HG03280 (cell line): ENCODE measurements at regions not wholly inside any gene's neighbourhood (a gene's known extent, or its start where the extent isn't known, plus 50 kb on each side); places are given as distances from the start of the nearest gene placed in this dataset.
"Not testable (repeated sequence)": the region's sequence is repeated elsewhere in the genome, so short reads cannot be mapped to it uniquely, and the experiment has no call there.

Source experiments
- ATAC-seq: cut with Tn5 transposase; IDR thresholded peaks from one replicate; pipeline ENCODE4 v1.9.1; 2021; ENCODE audit warnings: mild to moderate bottlenecking, moderate library complexity; ENCODE audit not compliant: unreplicated experiment

GRCh38 chr20:48385527-48385926, 442.3 kb downstream of the PREX1 start:
- no peak for ATAC-seq

- ATAC-seq = no peak
Measured at GRCh38 chr20:48385114-48385513, 442.7 kb downstream of the PREX1 start.

GRCh38 chr20:48384147-48384818, 443.5 kb downstream of the PREX1 start:
- ATAC-seq = no peak

GRCh38 chr20:48383252-48383651, 444.5 kb downstream of the PREX1 start:
- no peak for ATAC-seq

GRCh38 chr20:48382304-48382703, 445.5 kb downstream of the PREX1 start:
- no peak for ATAC-seq

GRCh38 chr20:48381353-48382120, 446.3 kb downstream of the PREX1 start:
- no peak for ATAC-seq

- no peak for ATAC-seq
Measured at GRCh38 chr20:48380661-48381060, 447.1 kb downstream of the PREX1 start.

GRCh38 chr20:48378976-48379675, 448.7 kb downstream of the PREX1 start:
- no peak for ATAC-seq

- no peak for ATAC-seq
Measured at GRCh38 chr20:48377940-48378339, 449.9 kb downstream of the PREX1 start.

GRCh38 chr20:48375804-48376203, 452.0 kb downstream of the PREX1 start:
- ATAC-seq = no peak

- ATAC-seq = no peak
Measured at GRCh38 chr20:48374991-48375595, 452.7 kb downstream of the PREX1 start.

GRCh38 chr20:48374031-48374907, 453.5 kb downstream of the PREX1 start:
- ATAC-seq = not testable (repeated sequence)

GRCh38 chr20:48373555-48373934, 454.3 kb downstream of the PREX1 start:
- ATAC-seq = no peak

GRCh38 chr20:48372851-48373554, 454.8 kb downstream of the PREX1 start:
- ATAC-seq = not testable (repeated sequence)

GRCh38 chr20:48371211-48371610, 456.6 kb downstream of the PREX1 start:
- ATAC-seq = no peak

- not testable (repeated sequence) for ATAC-seq
Measured at GRCh38 chr20:48368580-48369021, 459.2 kb downstream of the PREX1 start.

- not testable (repeated sequence) for ATAC-seq
Measured at GRCh38 chr20:48367541-48368358, 460.0 kb downstream of the PREX1 start.

- ATAC-seq = no peak
Measured at GRCh38 chr20:48366230-48366629, 461.6 kb downstream of the PREX1 start.
